ENCODE measurements at regions not wholly inside any gene's neighbourhood (a gene's known extent, or its start where the extent isn't known, plus 50 kb on each side); places are given as distances from the start of the nearest gene placed in this dataset.
"Not testable (repeated sequence)": the region's sequence is repeated elsewhere in the genome, so short reads cannot be mapped to it uniquely, and the experiment has no call there.

GRCh38 chr15:92829875-92830274, 70.2 kb upstream of the CHD2 start:
- no peak for DNase-seq

- DNase-seq = no peak
These were observed 68.8 kb upstream of the CHD2 start for GRCh38 chr15:92831336-92831654.

GRCh38 chr15:92831655-92832328, 68.3 kb upstream of the CHD2 start:
- DNase-seq = peak; percentile 56 to 83 (median 68)

DNA sequence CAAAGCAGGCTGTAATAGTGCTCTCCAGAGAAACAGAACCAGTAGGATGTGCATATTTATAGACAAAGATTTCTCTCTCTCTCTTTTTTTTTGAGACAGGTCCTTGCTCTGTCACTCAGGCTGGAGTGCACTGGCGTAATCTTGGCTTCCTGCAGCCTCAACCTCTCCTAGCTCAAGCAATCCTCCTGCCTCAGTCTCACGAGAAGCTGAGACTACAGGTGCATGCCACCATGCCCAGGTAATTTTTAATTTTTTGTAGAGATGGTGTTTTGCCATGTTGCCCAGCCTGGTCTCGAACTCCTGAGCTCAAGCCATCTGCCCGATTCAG, 67.1 kb upstream of the CHD2 start:
- no peak for DNase-seq

GRCh38 chr15:92833493-92834271, 66.4 kb upstream of the CHD2 start:
- DNase-seq = no peak

DNA sequence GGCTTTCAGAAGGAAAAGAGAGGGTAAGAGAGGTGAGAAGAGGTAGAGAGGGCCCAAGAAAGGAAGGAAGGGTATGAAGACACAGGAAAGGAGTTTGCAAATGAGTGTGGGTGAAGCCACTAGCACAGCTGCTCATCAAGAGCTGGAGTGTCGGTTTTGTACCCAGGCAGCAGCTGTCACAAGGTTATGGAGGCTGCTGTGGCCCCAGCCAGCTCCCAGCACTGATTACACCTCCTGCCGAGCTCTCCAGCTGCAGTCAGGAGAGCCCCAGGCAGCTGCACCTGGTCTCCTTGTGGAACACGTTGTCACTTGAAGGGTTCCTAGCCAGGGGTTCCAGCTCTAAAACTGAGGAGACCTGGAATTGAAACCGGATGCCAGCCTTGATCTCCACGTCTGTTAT, 60.4 kb upstream of the CHD2 start:
- no peak for DNase-seq

DNA sequence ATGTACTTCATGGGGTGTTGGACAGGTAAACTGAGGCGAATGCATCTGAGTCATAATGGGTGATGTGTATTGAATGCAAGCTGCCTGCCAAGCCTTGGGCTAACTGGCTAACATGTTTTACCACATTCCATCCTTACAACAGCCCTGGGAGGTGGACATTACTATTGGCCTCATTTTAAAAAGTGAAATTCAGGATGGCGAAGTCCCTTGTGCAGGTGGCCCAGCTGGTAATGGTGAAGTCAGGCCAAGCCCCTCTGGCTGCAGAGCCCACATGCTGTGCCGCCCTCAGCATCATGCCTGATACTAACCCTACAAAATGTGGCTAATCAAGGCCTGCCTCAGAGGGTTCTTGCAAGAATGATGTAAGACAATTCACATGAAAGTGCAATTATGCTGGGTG, 60.0 kb upstream of the CHD2 start:
- no peak for DNase-seq

- DNase-seq = no peak
These were observed 56.8 kb upstream of the CHD2 start for GRCh38 chr15:92843326-92843725.

- DNase-seq = peak in 1 of 4 experiments; percentile 17
These were observed 56.3 kb upstream of the CHD2 start for GRCh38 chr15:92843814-92844213.

- no peak for DNase-seq
These were observed 55.0 kb upstream of the CHD2 start for GRCh38 chr15:92845126-92845508.

GRCh38 chr15:92846741-92847140, 53.4 kb upstream of the CHD2 start:
- no peak for DNase-seq

- DNase-seq = no peak
These were observed 52.3 kb upstream of the CHD2 start for GRCh38 chr15:92847841-92848240.

- no peak for DNase-seq
These were observed 51.7 kb upstream of the CHD2 start for GRCh38 chr15:92848464-92848851.

DNA sequence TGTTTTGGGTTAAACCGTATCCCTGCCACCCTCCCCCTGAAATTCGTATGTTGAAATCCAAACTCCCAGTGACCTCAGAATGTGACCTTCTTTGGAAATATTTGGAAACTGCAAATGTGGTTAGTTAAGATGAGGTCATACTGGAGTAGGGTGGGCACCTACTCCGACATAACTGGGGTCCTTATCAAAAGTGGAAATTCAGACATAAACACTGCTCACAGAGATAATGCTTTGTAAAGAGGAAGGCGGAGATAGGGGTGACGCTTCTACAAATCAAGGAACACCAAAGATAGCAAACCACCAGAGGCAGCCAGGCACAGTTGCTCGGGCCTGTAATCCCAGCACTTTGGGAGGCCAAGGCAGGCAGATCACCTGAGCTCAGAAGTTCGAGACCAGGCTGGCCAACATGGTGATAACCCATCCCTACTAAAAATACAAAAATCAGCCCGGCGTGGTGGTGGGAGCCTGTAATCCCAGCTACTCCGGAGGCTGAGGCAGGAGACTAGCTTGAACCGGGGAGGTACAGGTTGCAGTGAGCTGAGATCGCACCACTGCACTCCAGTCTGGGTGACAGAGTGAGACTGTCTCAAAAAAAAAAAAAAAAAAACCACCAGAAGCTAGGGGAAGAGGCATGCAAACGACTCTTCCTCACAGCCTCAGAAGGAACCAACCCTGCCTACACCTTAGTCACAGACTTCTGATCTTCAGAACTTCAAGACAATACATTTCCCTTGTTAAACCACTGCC, 51.1 kb upstream of the CHD2 start:
- DNase-seq = peak in 1 of 4 experiments; percentile 22

GRCh38 chr15:92850218-92850617, 49.9 kb upstream of the CHD2 start:
- not testable (repeated sequence) for DNase-seq

All from activated naive CD4-positive, alpha-beta T cell (primary cell).